ENCODE measurements at regions not wholly inside any gene's neighbourhood (a gene's known extent, or its start where the extent isn't known, plus 50 kb on each side); places are given as distances from the start of the nearest gene placed in this dataset.
"Not testable (repeated sequence)": the region's sequence is repeated elsewhere in the genome, so short reads cannot be mapped to it uniquely, and the experiment has no call there.

- Histone ChIP-seq H3K27me3 (ENCODE audit: control insufficient read depth, insufficient read depth, low read length) (no peaks in the 10 kb centered on the region), H3K4me3 (ENCODE audit: low read length) (no peak overlapping the region), H3K4me1 (ENCODE audit: control insufficient read depth, insufficient read depth, low read length) (no peaks in the 10 kb centered on the region), H3K36me3 (ENCODE audit: control insufficient read depth, insufficient read depth, low read length) (no peaks in the 10 kb centered on the region), H3K9ac (ENCODE audit: low read length) (no peak overlapping the region), H3K27ac (ENCODE audit: low read depth, low read length) (no peak overlapping the region)
Observed at GRCh38 chr11:38927993-38928392, 2330.0 kb upstream of the RAG2 start.

DNA sequence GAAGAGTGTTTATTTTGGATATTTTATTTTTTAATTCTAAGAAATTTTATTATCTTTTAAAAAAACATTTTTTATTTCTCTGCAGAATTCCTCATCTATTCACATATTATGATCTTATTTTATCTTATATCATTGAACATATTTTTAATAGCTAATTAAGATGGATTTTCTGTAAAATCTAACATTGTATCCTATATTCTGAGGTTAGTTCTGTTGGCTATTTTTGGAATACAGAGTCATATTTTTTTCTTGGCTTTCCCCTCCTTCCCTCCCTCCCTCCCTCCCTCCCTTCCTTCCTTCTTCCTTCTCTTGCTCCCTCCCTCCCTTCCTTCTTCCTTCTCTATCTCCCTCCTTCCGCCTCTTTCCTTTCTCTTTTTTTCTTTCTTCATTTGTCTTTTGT lies 2326.6 kb upstream of the RAG2 start:
- H3K4me3 ChIP-seq (ENCODE audit: low read length) = no peak overlapping the region
- H3K27me3 ChIP-seq (ENCODE audit: control insufficient read depth, insufficient read depth, low read length) = no peaks in the 10 kb centered on the region
- no peaks in the 10 kb centered on the region for H3K4me1 ChIP-seq (ENCODE audit: control insufficient read depth, insufficient read depth, low read length)

GRCh38 chr11:38900211-38900610 lies 2302.2 kb upstream of the RAG2 start:
- no peaks in the 10 kb centered on the region for H3K36me3 ChIP-seq (ENCODE audit: control insufficient read depth, insufficient read depth, low read length)
- H3K4me3 ChIP-seq (ENCODE audit: low read length) = no peak overlapping the region

More for the DNA sequence above, 2326.6 kb upstream of the RAG2 start:
- Histone ChIP-seq H3K27ac (ENCODE audit: low read depth, low read length) (no peak overlapping the region), H3K36me3 (ENCODE audit: control insufficient read depth, insufficient read depth, low read length) (no peaks in the 10 kb centered on the region), H3K9ac (ENCODE audit: low read length) (no peak overlapping the region)

DNA sequence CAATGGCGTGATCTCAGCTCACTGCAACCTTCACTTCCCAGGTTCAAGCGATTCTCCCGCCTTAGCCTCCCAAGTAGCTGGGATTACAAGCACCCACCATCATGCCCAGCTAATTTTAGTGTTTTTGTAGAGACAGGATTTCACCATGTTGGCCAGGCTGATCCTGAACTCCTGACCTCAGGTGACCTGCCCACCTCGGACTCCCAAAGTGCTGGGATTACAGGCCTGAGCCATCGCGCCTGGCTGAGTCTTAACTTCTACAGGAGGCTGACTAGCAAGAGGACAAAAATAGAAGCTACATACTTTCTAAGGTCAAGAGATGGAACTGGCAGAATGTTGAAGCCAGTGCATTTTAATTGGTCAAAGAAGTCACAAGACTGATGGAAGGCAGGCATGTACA lies 2296.2 kb upstream of the RAG2 start:
- not testable (repeated sequence) for H3K4me1 ChIP-seq (ENCODE audit: control insufficient read depth, insufficient read depth, low read length); H3K9ac ChIP-seq (ENCODE audit: low read length); H3K4me3 ChIP-seq (ENCODE audit: low read length); H3K36me3 ChIP-seq (ENCODE audit: control insufficient read depth, insufficient read depth, low read length); H3K27ac ChIP-seq (ENCODE audit: low read depth, low read length); H3K27me3 ChIP-seq (ENCODE audit: control insufficient read depth, insufficient read depth, low read length)

More at GRCh38 chr11:38900211-38900610, 2302.2 kb upstream of the RAG2 start:
- no peaks in the 10 kb centered on the region for H3K27me3 ChIP-seq (ENCODE audit: control insufficient read depth, insufficient read depth, low read length)
- no peaks in the 10 kb centered on the region for H3K4me1 ChIP-seq (ENCODE audit: control insufficient read depth, insufficient read depth, low read length)
- H3K27ac ChIP-seq (ENCODE audit: low read depth, low read length) = no peak overlapping the region
- H3K9ac ChIP-seq (ENCODE audit: low read length) = no peak overlapping the region

- Histone ChIP-seq H3K36me3 (ENCODE audit: control insufficient read depth, insufficient read depth, low read length) (no peaks in the 10 kb centered on the region), H3K4me3 (ENCODE audit: low read length) (no peak overlapping the region), H3K27ac (ENCODE audit: low read depth, low read length) (no peak overlapping the region), H3K9ac (ENCODE audit: low read length) (no peak overlapping the region), H3K4me1 (ENCODE audit: control insufficient read depth, insufficient read depth, low read length) (no peaks in the 10 kb centered on the region), H3K27me3 (ENCODE audit: control insufficient read depth, insufficient read depth, low read length) (no peaks in the 10 kb centered on the region)
Observed at GRCh38 chr11:38884145-38884865, 2286.3 kb upstream of the RAG2 start.

DNA sequence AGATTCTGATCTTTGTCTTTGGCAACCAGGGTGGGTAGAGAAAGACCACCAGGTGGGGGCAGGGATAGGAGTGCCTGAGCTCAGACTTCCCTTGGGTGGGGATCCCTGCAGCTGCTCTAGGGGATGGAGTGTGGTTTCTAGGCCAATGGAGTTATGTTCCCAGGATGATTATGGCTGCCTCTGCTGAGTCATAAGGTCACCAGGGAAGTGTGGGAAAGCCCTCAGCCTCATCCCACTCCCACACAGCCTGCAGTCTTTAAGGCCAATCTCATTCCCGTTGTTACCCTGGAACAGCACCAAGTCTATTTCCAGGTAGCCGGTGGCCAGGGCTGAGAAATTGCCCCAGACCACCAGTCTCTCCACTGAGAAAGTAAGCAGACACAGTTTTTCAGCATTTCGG lies 2269.3 kb upstream of the RAG2 start:
- H3K36me3 ChIP-seq (ENCODE audit: control insufficient read depth, insufficient read depth, low read length) = no peaks in the 10 kb centered on the region
- H3K4me3 ChIP-seq (ENCODE audit: low read length) = no peak overlapping the region
- no peak overlapping the region for H3K27ac ChIP-seq (ENCODE audit: low read depth, low read length)
- H3K4me1 ChIP-seq (ENCODE audit: control insufficient read depth, insufficient read depth, low read length) = no peaks in the 10 kb centered on the region
- no peak overlapping the region for H3K9ac ChIP-seq (ENCODE audit: low read length)
- H3K27me3 ChIP-seq (ENCODE audit: control insufficient read depth, insufficient read depth, low read length) = no peaks in the 10 kb centered on the region

GRCh38 chr11:38865922-38866321 lies 2267.9 kb upstream of the RAG2 start:
- H3K36me3 ChIP-seq (ENCODE audit: control insufficient read depth, insufficient read depth, low read length) = no peaks in the 10 kb centered on the region
- H3K4me3 ChIP-seq (ENCODE audit: low read length) = no peak overlapping the region
- no peaks in the 10 kb centered on the region for H3K27me3 ChIP-seq (ENCODE audit: control insufficient read depth, insufficient read depth, low read length)
- H3K9ac ChIP-seq (ENCODE audit: low read length) = no peak overlapping the region
- no peaks in the 10 kb centered on the region for H3K4me1 ChIP-seq (ENCODE audit: control insufficient read depth, insufficient read depth, low read length)
- no peak overlapping the region for H3K27ac ChIP-seq (ENCODE audit: low read depth, low read length)

DNA sequence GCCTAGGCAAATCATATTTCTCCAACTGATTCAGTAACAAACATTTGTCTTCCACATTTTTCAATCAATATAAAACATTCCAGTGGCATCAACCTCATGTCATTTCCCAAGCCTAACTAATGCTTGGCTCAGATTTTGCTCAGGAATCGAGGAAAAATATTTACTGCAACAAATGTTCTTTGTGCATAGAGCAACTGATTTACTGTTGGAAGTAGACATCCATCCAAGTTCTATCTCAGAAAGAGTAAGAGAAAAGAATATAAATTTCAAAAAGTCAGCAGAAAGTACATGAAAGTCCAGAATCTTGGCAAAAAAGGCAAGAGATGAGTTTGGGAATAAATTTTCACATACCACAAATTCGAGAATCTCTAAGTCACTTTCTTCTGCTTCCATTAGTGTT lies 2245.0 kb upstream of the RAG2 start:
- H3K4me3 ChIP-seq (ENCODE audit: low read length) = no peak overlapping the region
- no peaks in the 10 kb centered on the region for H3K36me3 ChIP-seq (ENCODE audit: control insufficient read depth, insufficient read depth, low read length)
- H3K4me1 ChIP-seq (ENCODE audit: control insufficient read depth, insufficient read depth, low read length) = no peaks in the 10 kb centered on the region
- no peak overlapping the region for H3K9ac ChIP-seq (ENCODE audit: low read length)
- no peak overlapping the region for H3K27ac ChIP-seq (ENCODE audit: low read depth, low read length)
- no peaks in the 10 kb centered on the region for H3K27me3 ChIP-seq (ENCODE audit: control insufficient read depth, insufficient read depth, low read length)

DNA sequence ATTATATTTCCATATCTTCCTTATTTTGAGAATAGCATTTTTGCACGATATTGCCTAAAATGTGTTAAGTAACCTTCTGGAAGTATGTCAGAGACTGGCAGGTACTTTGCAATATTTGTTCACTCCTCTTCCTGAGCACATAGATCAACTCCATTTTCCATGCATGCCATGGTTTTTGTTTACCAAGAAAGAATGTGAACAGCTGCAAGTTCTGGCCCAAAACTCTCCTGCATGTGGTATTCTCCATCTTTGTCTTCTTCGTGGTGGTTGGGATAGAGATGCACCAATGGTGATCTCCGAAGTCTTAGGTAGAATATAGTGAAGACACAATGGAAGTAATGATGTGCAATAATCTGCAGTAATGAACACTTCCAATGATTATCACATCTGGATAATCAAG lies 2241.0 kb upstream of the RAG2 start:
- no peak overlapping the region for H3K9ac ChIP-seq (ENCODE audit: low read length)
- H3K27ac ChIP-seq (ENCODE audit: low read depth, low read length) = no peak overlapping the region
- H3K4me1 ChIP-seq (ENCODE audit: control insufficient read depth, insufficient read depth, low read length) = no peaks in the 10 kb centered on the region
- no peaks in the 10 kb centered on the region for H3K27me3 ChIP-seq (ENCODE audit: control insufficient read depth, insufficient read depth, low read length)
- H3K4me3 ChIP-seq (ENCODE audit: low read length) = no peak overlapping the region
- no peaks in the 10 kb centered on the region for H3K36me3 ChIP-seq (ENCODE audit: control insufficient read depth, insufficient read depth, low read length)

- Histone ChIP-seq H3K9ac (ENCODE audit: low read length) (no peak overlapping the region), H3K27me3 (ENCODE audit: control insufficient read depth, insufficient read depth, low read length) (no peaks in the 10 kb centered on the region), H3K4me3 (ENCODE audit: low read length) (no peak overlapping the region), H3K36me3 (ENCODE audit: control insufficient read depth, insufficient read depth, low read length) (no peaks in the 10 kb centered on the region), H3K27ac (ENCODE audit: low read depth, low read length) (no peak overlapping the region), H3K4me1 (ENCODE audit: control insufficient read depth, insufficient read depth, low read length) (no peaks in the 10 kb centered on the region)
Observed at GRCh38 chr11:38835966-38836365, 2237.9 kb upstream of the RAG2 start.

DNA sequence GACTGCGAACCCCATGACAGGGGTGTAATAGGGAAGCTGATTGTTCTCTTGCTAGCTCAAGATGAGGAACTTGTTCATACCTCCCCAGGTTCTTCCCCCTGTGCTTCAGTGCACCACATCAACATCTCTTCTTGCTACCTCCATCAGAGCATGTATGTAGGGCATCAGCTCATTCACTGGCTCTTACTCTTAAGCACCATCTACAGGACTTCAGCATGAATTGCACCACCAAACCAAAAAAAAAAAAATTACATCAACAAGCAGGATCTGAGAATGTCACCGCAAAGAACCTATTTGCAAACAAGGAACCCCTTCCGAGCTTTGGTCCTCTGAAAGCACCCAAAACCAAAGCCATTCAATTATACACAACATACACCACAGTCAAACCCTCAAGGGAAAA lies 2226.5 kb upstream of the RAG2 start:
- Histone ChIP-seq H3K36me3 (ENCODE audit: control insufficient read depth, insufficient read depth, low read length) (no peaks in the 10 kb centered on the region), H3K9ac (ENCODE audit: low read length) (no peak overlapping the region), H3K27ac (ENCODE audit: low read depth, low read length) (no peak overlapping the region), H3K4me1 (ENCODE audit: control insufficient read depth, insufficient read depth, low read length) (no peaks in the 10 kb centered on the region), H3K27me3 (ENCODE audit: control insufficient read depth, insufficient read depth, low read length) (no peaks in the 10 kb centered on the region), H3K4me3 (ENCODE audit: low read length) (no peak overlapping the region)

DNA sequence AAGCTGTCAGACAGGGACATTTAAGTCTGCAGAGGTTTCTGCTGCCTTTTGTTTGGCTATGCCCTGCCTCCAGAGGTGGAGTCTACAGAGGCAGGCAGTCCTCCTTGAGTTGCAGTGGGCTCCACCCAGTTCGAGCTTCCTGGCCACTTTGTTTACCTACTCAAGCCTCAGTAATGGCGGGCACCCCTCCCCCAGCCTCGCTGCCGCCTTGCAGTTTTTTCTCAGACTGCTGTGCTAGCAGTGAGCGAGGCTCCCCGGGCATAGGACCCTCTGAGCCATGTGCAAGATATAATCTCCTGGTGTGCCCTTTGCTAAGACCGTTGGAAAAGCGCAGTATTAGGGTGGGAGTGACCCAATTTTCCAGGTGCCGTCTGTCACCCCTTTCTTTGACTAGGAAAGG lies 2223.8 kb upstream of the RAG2 start:
- H3K9ac ChIP-seq (ENCODE audit: low read length); H3K36me3 ChIP-seq (ENCODE audit: control insufficient read depth, insufficient read depth, low read length); H3K27me3 ChIP-seq (ENCODE audit: control insufficient read depth, insufficient read depth, low read length); H3K27ac ChIP-seq (ENCODE audit: low read depth, low read length); H3K4me1 ChIP-seq (ENCODE audit: control insufficient read depth, insufficient read depth, low read length); H3K4me3 ChIP-seq (ENCODE audit: low read length): not testable (repeated sequence)

DNA sequence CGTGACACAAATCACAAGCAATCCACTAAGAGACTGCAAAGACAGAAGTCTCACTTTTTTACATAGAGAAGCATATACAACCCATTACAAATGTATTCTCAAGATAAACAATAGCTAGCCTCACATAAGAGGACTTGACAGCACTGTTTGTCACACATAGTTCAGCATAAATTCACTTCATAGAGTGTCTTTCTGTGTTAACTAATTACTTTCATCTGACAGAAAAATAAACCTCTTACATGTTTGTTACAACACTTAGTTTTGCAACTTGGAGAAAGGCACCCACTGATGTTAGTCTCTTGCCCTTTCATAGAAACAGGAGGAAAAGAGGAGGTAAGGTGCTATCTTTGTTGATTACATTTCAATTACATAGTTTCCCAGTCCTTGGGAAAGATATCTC lies 2221.9 kb upstream of the RAG2 start:
- Histone ChIP-seq H3K27me3 (ENCODE audit: control insufficient read depth, insufficient read depth, low read length) (no peaks in the 10 kb centered on the region), H3K36me3 (ENCODE audit: control insufficient read depth, insufficient read depth, low read length) (no peaks in the 10 kb centered on the region), H3K9ac (ENCODE audit: low read length) (no peak overlapping the region), H3K4me3 (ENCODE audit: low read length) (no peak overlapping the region), H3K27ac (ENCODE audit: low read depth, low read length) (no peak overlapping the region), H3K4me1 (ENCODE audit: control insufficient read depth, insufficient read depth, low read length) (no peaks in the 10 kb centered on the region)
